Hematopoietic multipotent progenitor cell (in vitro differentiated cells): ENCODE measurements at regions not wholly inside any gene's neighbourhood (a gene's known extent, or its start where the extent isn't known, plus 50 kb on each side); places are given as distances from the start of the nearest gene placed in this dataset.

Experiments
- DNase-seq, 3 donors: peaks; one replicate each; pipeline ENCODE4 v3.0.0-alpha.2; 2011 to 2015; ENCODE audit warnings: low read depth in 2 of 3, low spot score in 2 of 3

GRCh38 chr1:168958562-168959289 is 147.8 kb upstream of the ATP1B1 start:
- no peak for DNase-seq

GRCh38 chr1:168959382-168959781 is 147.1 kb upstream of the ATP1B1 start:
- DNase-seq, result no peak

GRCh38 chr1:168960114-168960513 is 146.4 kb upstream of the ATP1B1 start:
- DNase-seq, result no peak

GRCh38 chr1:168960595-168960994 is 145.9 kb upstream of the ATP1B1 start:
- DNase-seq, result no peak

GRCh38 chr1:168963601-168964000 is 142.9 kb upstream of the ATP1B1 start:
- DNase-seq, result no peak

GRCh38 chr1:168964478-168964877 is 142.0 kb upstream of the ATP1B1 start:
- no peak for DNase-seq

GRCh38 chr1:168966217-168966616 is 140.3 kb upstream of the ATP1B1 start:
- no peak for DNase-seq

- DNase-seq, result no peak
Measured at GRCh38 chr1:168966636-168967035, 139.9 kb upstream of the ATP1B1 start.

- DNase-seq, result no peak
Measured at GRCh38 chr1:168970926-168971659, 135.4 kb upstream of the ATP1B1 start.

GRCh38 chr1:168972225-168972624 is 134.3 kb upstream of the ATP1B1 start:
- no peak for DNase-seq

- no peak for DNase-seq
Measured at GRCh38 chr1:168972887-168973286, 133.6 kb upstream of the ATP1B1 start.

- DNase-seq, result no peak
Measured at GRCh38 chr1:168974117-168974516, 132.4 kb upstream of the ATP1B1 start.

- DNase-seq, result no peak
Measured at GRCh38 chr1:168974611-168975010, 131.9 kb upstream of the ATP1B1 start.

GRCh38 chr1:168976267-168976666 is 130.2 kb upstream of the ATP1B1 start:
- DNase-seq, result no peak

- DNase-seq, result no peak
Measured at GRCh38 chr1:168977618-168978017, 128.9 kb upstream of the ATP1B1 start.

GRCh38 chr1:168979276-168979675 is 127.2 kb upstream of the ATP1B1 start:
- no peak for DNase-seq

- no peak for DNase-seq
Measured at GRCh38 chr1:168980180-168980579, 126.3 kb upstream of the ATP1B1 start.

GRCh38 chr1:168980656-168981055 is 125.8 kb upstream of the ATP1B1 start:
- no peak for DNase-seq

GRCh38 chr1:168982778-168983177 is 123.7 kb upstream of the ATP1B1 start:
- DNase-seq, result no peak

- DNase-seq, result no peak
Measured at GRCh38 chr1:168987330-168987729, 119.2 kb upstream of the ATP1B1 start.

- no peak for DNase-seq
Measured at GRCh38 chr1:168987923-168988322, 118.6 kb upstream of the ATP1B1 start.

- no peak for DNase-seq
Measured at GRCh38 chr1:168989985-168990384, 116.5 kb upstream of the ATP1B1 start.
